Erythroblast (primary cell): ENCODE measurements at regions not wholly inside any gene's neighbourhood (a gene's known extent, or its start where the extent isn't known, plus 50 kb on each side); places are given as distances from the start of the nearest gene placed in this dataset.

Source experiments
- GATA1 ChIP-seq: IDR thresholded peaks from 2 replicates; pipeline ENCODE4 v1.6.1; 2011; ENCODE audit warnings: low read depth, mild to moderate bottlenecking, control low read depth, low read length, moderate library complexity
- POLR2A ChIP-seq: IDR thresholded peaks from 2 replicates; pipeline ENCODE4 v1.6.1; 2011; ENCODE audit warnings: mild to moderate bottlenecking, low read length

DNA sequence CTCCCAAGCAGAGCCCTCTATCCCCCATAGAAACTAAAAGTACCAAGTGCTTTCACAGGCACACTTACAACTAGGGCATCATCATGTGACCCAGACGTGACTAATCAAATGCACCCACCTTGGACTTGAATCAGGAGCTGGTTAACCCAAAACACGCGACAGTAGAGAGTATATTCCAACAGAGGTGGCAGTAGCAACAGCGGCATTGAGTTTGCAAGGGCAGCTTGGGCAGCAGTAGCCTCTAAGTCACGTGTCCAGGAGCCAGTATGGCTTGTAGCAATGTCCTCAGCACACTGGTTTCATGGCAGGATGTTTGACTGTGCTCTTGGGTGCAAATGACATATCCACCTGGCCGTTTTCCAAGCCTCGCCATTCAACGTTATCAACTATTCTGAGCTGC, 73.4 kb upstream of the DNAH5 start:
- no peak for TF ChIP-seq POLR2A
- no peak for TF ChIP-seq GATA1
